Skeletal muscle cell (primary cell): ENCODE measurements at regions not wholly inside any gene's neighbourhood (a gene's known extent, or its start where the extent isn't known, plus 50 kb on each side); places are given as distances from the start of the nearest gene placed in this dataset.

Experiments used
- DNase-seq: peaks from one replicate; pipeline ENCODE4 v3.0.0-alpha.2; 2010; ENCODE audit warnings: low read depth
- H3K4me3 ChIP-seq: 2 replicates; pipeline ENCODE4 v1.5.1; 2011; ENCODE audit warnings: low read depth, mild to moderate bottlenecking, control low read depth, low read length, moderate library complexity

DNA sequence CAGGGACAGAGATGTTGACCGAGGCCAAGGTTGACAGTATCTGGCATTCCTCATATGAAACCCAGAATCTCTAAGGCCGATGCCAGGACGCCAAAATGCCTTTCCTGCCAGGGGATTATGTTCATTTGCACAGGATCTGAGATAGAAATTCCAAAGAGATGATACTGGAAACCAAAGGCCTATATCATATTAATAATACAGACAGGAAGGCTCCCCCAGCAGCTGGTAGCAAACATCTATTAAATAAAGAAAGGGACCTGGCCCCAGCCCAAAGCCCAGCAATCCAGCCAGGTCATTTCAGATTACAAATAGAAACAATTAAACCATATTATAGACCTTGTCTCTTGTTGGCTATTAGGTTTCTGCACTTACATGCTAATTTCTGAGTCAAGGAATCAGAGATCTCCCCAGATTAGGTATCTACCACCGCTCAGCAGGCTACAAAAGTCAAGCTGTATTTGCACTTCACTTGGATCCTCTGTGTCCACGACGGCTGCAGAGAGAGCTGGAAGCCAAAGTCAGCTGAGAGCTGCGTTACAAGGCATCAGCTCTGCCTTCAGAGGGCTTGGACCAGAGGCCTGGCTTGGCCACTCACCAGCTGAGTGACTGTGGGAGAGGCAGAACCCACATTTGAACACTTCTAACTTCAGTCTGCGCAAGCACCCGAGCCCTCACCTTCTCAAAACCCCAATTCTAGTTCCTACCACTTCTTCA lies 269.3 kb upstream of the SIX2 start:
- DNase-seq: no peak
- no peak overlapping the region for H3K4me3 ChIP-seq

DNA sequence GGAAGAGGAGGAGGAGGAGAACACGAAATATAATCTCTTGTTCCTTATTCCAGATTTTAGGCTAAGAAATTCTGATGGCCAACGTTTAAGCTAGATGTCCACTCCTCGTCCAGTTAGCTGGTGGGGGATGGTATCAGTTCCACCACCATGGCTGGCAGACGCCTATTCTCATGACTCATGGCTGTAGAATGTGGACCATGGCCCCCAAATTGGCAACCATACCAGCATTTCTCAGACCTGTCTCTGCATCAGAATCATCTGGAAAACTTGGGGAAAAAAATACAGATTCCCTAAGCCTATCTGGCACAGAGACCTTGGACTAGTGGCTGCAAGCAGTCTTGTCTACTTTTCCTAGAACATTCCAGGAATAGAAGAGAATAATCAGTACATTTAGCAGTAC lies 267.7 kb upstream of the SIX2 start:
- no peak overlapping the region for H3K4me3 ChIP-seq
- no peak for DNase-seq

DNA sequence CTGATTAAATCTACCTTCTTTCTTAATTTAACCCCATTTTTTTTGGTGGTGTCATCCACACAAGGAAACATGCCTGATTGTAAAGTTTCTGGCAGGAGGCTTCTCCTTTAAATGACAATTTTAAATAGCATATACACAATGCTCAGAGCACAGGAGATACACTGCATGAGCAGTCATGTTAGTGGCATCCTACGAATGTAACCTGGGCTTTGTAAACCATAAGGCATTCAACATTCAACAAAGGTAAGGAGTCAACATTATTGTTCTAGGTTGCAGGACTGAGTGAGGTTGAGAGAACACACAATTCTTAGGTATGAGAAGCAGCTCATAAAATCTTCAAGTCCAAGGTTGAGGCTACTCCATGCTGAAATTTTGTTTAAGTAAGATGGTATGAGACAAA lies 266.6 kb upstream of the SIX2 start:
- no peak for DNase-seq

DNA sequence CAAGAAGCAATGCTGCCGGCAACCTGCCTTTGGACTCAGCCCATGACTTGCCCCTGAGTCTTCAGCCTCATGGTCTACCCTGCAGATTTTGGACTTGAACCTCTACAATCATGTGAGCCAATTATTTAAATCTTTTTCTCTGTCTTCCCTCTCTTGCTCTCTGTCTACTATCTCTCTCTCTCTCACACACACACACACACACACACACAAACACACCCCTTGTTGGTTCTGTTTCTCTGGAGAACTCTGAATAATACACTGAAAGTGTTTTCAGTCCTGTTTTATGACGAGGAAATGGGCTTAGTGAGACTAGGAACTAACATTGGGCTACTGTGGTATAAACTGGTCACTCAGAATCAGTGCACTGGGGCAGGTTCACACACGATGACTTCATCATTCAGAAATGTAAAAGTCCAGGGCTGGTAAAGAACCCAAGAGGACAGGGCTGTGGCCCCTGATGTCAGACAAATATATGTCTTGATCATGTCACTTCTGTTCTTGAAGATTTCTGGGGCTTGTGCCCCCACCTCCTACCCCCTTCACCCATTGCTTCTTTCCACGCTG lies 266.1 kb upstream of the SIX2 start:
- no peak overlapping the region for H3K4me3 ChIP-seq
- DNase-seq: no peak

More for the DNA sequence above, 266.6 kb upstream of the SIX2 start:
- no peak overlapping the region for H3K4me3 ChIP-seq

DNA sequence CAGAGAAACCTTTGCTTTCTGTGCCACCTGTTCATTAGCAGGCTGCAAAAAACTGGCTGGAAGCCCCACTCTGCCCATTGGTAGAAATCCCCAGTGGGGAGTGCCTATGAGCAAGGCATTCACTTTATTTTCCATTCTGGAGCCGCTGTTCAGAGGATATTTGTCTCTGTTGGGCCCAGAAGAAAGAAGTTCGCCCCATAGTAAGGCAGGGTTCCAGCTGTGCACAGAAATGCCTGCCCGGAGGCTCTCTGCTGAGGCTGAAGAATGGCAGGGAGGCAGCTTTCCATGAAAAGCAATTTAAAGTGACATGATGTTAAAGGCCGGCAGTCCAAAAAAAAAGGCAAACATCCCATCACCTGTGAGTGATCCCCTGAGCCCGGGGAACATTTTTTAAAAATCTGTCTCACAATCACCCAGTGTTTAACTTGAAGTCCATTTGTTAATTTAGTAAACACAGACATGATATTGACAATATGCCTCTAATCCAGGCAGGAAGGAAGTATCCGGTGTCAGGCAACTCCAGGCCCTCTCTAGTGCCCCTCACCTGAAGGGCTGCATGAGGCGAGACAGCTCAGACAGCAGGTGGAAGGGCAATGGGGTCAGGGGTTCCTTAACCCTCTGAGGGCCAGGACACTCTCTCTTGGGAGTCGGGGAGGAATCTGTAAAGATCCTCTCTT lies 265.1 kb upstream of the SIX2 start:
- DNase-seq: no peak
- no peak overlapping the region for H3K4me3 ChIP-seq

DNA sequence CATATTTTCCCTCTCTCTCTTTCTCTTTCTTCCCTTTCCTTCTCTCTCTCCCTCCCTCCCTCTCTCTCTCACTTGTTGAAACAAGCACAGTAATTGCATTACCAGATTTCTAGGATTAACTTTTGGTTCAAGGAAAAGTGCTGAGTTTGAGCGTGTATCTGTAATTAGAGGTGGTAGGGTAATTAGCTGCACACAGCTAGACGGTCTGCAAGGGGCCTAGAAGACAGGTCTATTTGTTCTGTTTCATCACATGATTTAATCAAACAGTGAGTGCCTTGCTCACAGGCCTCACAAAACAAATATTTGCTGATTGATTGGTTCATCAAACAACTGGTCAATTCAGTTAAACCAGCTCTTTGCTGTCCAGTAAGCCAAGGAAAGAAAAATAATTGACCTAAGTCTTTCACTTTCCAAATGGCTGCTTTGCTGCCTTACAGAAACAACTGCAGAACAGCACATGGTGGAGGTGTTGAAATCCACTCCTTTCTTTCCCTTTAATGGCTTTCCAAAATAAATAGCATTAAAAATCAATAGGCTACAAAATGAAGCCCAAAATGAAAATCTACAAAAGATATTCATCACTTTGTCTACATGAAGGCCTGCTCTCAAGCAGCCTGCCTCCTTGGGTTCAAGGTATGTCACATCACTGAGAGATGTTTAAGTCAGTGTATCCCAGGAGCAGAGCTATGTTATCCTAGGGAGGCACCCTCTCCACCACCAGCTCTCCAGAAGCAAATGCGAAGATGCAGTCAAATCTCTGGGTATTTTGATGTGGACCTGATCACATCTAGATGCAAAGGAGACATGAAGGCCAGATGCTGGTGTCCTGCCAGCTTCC lies 264.4 kb upstream of the SIX2 start:
- no peak for DNase-seq
- no peak overlapping the region for H3K4me3 ChIP-seq

DNA sequence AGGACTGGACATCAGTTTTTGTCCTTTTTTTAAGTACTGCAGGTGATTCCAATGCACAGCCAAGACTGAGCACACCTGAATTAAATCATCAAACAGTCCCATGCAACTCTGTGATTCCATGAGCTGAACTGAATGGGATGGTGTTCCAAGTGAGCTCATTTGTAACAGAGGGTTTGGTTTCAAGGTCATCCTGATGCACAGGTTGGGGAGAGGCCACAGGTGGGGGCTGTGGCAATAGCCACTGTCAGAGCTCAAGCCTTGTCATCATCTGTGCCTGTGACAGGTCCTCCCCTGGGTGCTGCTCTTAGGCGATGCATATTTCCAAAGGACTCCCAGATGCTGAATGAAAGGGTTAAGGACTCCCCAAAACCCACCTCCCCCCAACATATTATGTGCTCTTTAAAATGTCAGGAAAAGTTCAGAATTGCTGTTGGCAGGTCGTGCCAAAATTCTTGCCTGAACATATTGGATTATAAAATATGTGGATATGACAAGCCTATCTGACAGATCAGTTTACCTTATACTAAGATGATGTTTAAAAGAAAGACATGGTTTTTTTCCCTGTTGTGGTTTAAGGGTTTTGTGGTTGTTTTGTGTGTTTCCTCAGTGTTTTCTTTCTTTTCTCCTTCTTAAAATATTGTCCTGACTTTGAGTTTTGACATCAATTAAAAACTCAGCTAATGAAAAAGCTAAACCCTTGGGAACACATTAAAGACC lies 263.5 kb upstream of the SIX2 start:
- DNase-seq: no peak
- H3K4me3 ChIP-seq: no peak overlapping the region

DNA sequence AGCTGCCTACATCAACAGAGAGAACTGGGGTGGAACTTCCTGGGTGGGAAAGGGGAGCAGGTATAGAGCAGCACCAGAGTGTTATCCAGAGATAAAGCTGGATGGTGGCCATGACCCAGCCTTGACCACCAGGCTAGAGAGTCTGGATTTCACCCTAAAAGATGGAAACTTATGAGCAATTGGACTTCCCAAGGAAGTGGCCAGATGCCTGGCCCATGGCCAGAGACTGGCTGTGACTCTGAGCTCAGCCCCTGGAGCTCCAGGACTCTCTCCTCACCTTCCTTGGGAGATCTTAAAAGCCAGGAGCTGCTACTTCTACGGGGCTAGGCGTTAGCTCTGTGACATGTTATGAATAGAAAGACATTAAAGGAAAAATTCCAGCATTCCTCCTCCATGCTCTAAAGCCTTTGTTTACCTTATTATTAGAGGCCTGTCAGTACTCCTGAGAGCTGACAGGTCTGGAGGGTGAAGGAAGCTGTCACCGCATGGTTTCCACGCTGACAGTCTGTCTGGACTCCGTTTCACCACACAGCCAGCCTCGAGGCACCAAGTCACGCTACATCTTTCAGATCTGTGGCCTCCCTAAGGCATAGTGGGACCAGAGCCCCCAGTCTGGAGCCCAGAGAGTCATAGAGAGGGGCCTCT lies 260.0 kb upstream of the SIX2 start:
- no peak overlapping the region for H3K4me3 ChIP-seq
- DNase-seq: no peak

DNA sequence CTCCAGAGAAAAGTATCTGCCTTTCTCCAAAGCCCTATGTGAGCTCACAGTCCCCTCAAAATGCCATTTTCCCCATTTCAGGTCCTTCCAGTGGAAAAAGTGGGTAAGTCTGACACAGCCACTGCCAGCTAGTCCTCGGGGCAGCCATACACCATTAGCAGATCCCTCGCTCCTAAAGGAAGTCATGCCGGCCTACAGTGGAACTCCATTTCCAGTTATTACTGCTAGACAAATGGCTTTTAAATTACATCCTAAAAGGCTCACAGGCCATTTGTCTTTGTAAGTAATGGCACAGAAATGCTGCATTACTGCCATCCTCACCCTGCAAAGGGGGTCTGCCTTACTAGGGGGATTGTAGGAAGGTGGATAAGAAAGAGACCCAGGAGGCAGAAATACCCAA lies 259.4 kb upstream of the SIX2 start:
- no peak overlapping the region for H3K4me3 ChIP-seq
- DNase-seq: no peak

DNA sequence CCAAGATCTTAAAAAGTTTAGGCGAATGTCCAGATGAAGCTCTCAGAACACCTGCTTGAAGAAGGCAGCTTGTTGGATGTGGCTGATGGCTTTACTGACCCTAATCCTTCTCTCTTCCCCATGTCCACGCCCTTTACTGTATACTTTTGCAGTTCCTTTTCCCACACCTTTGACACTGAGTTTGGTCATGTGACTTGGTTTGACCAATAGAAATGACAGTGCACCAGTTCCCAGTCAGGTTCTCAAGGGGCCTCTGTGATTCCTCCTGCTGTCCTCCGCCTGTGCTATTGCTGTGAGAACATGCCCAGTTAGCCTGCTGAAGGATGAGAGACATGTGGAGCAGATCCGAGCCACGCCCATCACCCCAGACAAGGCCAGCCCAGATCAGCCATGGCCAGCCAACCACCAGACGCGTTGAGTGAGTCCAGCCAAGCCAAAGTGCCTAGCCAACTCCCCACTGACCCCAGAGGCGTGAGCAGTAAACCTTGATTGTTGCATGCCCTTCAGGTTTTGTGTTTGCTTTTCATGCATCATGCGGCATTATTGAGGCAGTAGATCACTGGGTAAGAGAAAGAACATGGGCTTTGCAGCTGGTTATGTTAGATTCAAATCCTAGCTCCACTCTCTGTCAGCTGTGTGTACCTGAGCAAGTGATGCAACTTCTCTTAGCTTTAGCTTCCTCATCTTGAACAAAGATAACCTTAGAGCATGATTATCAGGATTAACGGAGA lies 258.0 kb upstream of the SIX2 start:
- no peak for DNase-seq

DNA sequence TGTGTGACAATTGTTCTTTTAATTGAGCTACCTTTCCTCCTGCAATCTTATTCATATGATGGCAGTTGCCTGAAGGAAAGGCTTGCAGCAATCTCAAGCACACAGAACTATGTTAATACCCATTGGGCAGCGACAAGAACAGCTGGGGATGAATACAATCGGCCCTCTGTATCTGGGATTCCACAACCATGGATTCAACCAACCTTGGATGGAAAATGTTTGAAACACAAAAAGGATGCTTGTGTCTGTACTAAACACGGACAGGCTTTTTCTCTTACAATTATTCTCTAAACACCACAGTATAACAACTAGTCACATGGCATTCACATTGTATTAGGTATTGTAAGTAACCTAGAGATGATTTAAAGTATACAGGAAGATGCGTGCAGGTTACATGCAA lies 256.1 kb upstream of the SIX2 start:
- no peak for DNase-seq
- H3K4me3 ChIP-seq: no peak overlapping the region

More for the DNA sequence above, 258.0 kb upstream of the SIX2 start:
- H3K4me3 ChIP-seq: no peak overlapping the region

DNA sequence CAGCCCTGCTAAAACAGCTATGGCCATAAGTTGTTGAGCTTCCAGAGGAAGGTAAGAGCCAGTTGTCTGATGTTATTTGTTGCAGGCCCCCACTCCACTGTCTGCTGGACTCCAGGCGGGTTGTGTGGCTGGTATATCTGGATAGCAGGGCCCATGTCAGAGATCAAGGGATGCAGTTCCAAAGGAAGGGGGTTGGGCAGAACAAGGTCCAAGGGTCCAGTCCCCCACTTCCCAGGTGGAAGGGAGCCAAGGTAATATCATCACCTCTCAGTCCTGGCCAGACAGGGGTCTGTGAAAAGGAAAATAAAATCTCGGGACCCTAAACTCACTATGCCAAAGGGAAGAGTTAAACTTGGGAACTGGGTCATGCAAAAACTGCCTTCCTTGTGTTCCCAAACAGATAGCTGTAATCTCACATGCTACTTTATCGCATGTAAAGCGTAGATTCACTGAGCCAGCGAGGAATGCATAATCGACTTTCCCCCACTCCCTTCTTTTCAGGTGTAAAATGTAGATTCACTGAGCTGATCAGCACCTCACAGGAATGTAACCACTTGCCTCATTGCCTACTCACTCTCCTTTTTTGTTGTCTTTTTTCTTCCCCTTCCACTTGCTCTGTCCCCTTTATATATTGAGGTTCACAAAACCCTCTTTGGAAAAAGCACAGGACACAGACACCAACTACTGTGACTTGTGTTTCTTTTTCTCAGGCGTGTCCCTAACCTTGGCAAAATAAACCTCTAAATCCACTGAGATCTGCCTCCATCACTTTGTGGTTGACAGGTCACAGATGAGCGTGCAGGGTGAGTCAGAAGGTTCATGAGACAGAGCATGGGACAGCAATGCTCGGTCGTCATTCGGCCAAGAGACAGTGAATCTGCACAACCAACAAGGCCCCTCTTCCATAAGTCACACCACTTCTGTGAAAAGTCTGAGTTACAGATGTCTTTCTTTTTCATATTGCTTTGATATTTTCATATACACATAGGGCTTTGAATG lies 255.3 kb upstream of the SIX2 start:
- no peak overlapping the region for H3K4me3 ChIP-seq
- peak; percentile 33 for DNase-seq

DNA sequence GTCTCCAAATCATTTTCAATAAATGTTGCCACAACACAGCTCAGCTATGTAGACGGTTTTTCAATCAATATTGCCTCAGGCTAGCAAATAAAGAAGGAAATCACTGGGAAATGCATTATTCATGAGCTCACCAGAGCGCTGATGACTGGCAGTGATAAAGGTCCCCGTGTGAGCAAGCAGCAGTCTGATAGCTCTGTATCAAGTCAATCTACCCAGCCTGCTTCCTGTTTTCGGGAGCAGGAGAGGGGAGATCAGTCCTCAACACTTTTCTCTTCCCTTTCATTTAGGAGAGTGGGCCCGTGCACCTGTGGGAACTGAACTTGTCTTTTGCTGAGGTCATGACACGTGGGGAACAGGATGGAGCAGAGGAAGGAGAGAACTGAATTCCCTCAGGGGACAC lies 253.9 kb upstream of the SIX2 start:
- no peak overlapping the region for H3K4me3 ChIP-seq
- DNase-seq: no peak

DNA sequence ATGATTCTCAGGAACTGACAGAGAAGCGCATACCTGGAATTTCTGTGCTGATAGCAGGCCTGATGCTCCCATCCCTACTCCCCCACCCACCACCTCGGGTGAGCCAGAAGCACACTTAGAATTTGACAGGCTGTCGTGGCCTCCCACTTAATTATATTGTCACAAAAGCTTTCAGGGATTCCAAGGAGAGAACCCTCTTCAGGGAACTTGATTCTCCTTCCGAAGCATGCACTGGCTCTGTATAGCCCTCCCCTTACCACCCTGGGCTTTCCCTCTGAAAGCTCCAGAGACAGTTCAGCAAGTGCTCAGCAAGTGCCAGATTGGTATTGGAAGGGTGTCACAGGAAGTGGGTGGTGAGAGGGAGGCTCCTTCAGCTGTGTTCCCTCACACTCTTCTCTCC lies 252.5 kb upstream of the SIX2 start:
- no peak for DNase-seq
- no peak overlapping the region for H3K4me3 ChIP-seq

DNA sequence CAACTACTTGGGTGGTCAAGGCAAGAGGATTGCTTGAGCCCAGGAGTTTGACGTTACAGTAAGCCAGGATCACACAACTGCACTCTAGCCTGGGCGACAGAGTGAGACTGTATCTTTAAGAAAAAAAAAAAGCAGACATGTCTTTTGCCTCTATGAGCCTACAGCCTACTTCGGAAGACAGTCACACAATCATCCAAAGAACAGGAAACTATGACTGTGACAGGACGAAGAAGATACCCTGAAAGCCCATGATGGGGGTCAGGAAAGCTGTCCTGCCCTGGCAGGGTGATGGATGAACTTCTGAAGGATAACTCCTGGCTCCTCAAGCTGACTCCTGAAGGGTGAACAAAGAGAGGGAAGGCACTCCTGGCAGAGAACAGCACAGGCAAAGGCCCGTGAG lies 251.7 kb upstream of the SIX2 start:
- H3K4me3 ChIP-seq: no peak overlapping the region
- no peak for DNase-seq

DNA sequence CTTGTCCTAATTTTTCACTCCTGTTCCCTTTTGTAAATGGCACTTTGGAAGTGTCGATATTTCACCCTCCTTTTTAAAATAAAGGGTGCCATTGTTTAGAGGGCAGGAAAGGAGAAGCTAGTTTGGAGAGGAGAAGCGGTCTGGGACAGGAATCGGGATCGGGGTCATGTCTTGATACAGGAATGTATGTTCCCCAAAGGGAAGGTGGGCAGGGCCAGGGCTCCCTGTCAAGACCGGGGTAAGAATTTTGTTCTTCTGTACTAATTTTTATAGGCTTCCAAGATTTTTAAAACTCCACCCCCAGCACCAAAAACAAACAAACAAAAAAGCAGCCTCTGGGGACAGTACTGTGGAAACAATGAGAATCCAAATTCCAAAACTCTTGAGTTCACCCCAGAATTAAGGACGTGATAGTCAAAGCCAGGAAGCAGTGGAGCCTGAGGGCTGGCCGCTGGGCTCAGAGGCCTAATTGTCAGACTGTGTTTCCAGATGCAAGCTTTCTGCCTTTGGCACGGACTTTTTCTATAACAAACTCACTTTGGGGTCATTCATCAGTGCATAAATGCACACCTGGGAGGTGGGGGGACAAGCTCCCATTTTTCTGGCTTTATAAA lies 250.4 kb upstream of the SIX2 start:
- no peak overlapping the region for H3K4me3 ChIP-seq
- DNase-seq: no peak

DNA sequence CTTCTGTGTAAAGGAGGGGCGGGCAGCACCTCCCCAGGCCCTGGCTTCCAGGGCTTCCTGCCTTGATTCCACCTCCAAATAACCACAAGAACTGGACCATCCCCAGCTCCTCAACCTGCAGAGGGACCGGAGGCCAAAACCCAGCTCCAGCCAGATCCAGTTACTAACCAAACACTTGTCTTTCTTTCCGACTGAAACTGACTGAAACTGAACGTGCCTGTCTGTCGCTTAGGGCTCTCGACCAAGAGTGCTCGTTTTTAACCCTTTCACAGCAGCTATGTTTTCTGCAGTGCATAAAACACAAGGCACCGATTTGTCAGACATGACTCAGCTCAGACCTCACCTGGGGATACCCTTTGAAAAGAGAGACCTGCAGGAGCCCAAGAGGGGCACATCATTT lies 249.9 kb upstream of the SIX2 start:
- no peak overlapping the region for H3K4me3 ChIP-seq
- DNase-seq: no peak
